HEK293 (cell line): ENCODE measurements at regions not wholly inside any gene's neighbourhood (a gene's known extent, or its start where the extent isn't known, plus 50 kb on each side); places are given as distances from the start of the nearest gene placed in this dataset.

Experiments
- ATF2 ChIP-seq: fragments of 450-650 bp; formaldehyde crosslinking; IDR thresholded peaks from 2 replicates; pipeline ENCODE4 v1.5.1; 2016; ENCODE audit warnings: missing biosample characterization, missing genetic modification characterization, low read depth
- GLIS2 ChIP-seq: fragments of 450-650 bp; formaldehyde crosslinking; IDR thresholded peaks from 2 replicates; pipeline ENCODE4 v1.5.1; 2016; ENCODE audit warnings: missing biosample characterization, missing genetic modification characterization
- YY1 ChIP-seq: fragments of 450-650 bp; formaldehyde crosslinking; IDR thresholded peaks from 2 replicates; pipeline ENCODE4 v1.5.1; 2018; ENCODE audit warnings: missing biosample characterization, missing genetic modification characterization
- ZBTB10 ChIP-seq: fragments of 450-650 bp; formaldehyde crosslinking; IDR thresholded peaks from 2 replicates; pipeline ENCODE4 v1.5.1; 2016; ENCODE audit warnings: missing biosample characterization, missing genetic modification characterization
- ZNF324 ChIP-seq: fragments of 450-650 bp; formaldehyde crosslinking; IDR thresholded peaks from 2 replicates; pipeline ENCODE4 v1.5.1; 2016; ENCODE audit warnings: missing biosample characterization, missing genetic modification characterization
- ZNF600 ChIP-seq: fragments of 450-650 bp; formaldehyde crosslinking; IDR thresholded peaks from 2 replicates; pipeline ENCODE4 v1.5.1; 2016; ENCODE audit warnings: missing biosample characterization, missing genetic modification characterization
- ZNF629 ChIP-seq: fragments of 450-650 bp; formaldehyde crosslinking; IDR thresholded peaks from 2 replicates; pipeline ENCODE4 v1.5.1; 2017; ENCODE audit warnings: missing biosample characterization, missing genetic modification characterization
- ZNF639 ChIP-seq: fragments of 450-650 bp; formaldehyde crosslinking; IDR thresholded peaks from 2 replicates; pipeline ENCODE4 v1.5.1; 2016; ENCODE audit warnings: missing biosample characterization, missing genetic modification characterization
- ZNF830 ChIP-seq: fragments of 450-650 bp; IDR thresholded peaks from 2 replicates; pipeline ENCODE4 v1.5.0; 2018; ENCODE audit warnings: missing biosample characterization, missing genetic modification characterization, low read depth, mild to moderate bottlenecking, moderate library complexity
- ZSCAN30 ChIP-seq: fragments of 450-650 bp; IDR thresholded peaks from 2 replicates; pipeline ENCODE4 v1.5.1; 2018; ENCODE audit warnings: missing biosample characterization, mild to moderate bottlenecking, missing genetic modification characterization, moderate library complexity
- TF ChIP-seq, protein P1 (sequence below): fragments of 450-650 bp; formaldehyde crosslinking; IDR thresholded peaks from 2 replicates; pipeline ENCODE4 v1.5.1; 2017; ENCODE audit warnings: missing biosample characterization, missing genetic modification characterization
- TF ChIP-seq, protein P2 (sequence below): fragments of 450-650 bp; formaldehyde crosslinking; IDR thresholded peaks from 2 replicates; pipeline ENCODE4 v1.5.1; 2016; ENCODE audit warnings: missing biosample characterization, missing genetic modification characterization

DNA sequence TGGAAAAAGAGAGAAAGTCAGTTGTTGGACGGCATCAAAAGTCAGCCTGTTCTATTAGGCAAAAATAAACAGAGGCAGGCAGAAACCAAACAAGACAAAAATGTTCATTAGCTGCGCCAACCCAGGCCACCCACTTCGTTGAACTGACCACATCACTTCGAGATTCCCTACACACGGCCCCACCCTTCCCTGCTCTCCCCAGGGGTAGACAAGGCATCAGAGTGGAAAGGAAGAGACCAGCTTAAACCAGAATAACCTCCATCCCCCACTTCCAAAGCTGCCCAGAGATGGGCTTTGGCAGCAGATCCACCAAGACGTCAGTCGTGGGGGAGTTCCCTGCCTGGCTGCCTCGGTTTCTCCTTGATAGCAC, 204.6 kb upstream of the TSHZ3 start:
- no peak for TF ChIP-seq ZNF600
- TF ChIP-seq ZNF639 (tag by site-specific recombination): no peak
- no peak for TF ChIP-seq ZSCAN30
- no peak for TF ChIP-seq ZNF324 (tag by site-specific recombination)
- no peak for TF ChIP-seq ZBTB10 (tag by site-specific recombination)
- TF ChIP-seq ATF2: no peak
- TF ChIP-seq, protein P1, sequence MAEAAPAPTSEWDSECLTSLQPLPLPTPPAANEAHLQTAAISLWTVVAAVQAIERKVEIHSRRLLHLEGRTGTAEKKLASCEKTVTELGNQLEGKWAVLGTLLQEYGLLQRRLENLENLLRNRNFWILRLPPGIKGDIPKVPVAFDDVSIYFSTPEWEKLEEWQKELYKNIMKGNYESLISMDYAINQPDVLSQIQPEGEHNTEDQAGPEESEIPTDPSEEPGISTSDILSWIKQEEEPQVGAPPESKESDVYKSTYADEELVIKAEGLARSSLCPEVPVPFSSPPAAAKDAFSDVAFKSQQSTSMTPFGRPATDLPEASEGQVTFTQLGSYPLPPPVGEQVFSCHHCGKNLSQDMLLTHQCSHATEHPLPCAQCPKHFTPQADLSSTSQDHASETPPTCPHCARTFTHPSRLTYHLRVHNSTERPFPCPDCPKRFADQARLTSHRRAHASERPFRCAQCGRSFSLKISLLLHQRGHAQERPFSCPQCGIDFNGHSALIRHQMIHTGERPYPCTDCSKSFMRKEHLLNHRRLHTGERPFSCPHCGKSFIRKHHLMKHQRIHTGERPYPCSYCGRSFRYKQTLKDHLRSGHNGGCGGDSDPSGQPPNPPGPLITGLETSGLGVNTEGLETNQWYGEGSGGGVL (tag by site-specific recombination): no peak
- TF ChIP-seq, protein P2, sequence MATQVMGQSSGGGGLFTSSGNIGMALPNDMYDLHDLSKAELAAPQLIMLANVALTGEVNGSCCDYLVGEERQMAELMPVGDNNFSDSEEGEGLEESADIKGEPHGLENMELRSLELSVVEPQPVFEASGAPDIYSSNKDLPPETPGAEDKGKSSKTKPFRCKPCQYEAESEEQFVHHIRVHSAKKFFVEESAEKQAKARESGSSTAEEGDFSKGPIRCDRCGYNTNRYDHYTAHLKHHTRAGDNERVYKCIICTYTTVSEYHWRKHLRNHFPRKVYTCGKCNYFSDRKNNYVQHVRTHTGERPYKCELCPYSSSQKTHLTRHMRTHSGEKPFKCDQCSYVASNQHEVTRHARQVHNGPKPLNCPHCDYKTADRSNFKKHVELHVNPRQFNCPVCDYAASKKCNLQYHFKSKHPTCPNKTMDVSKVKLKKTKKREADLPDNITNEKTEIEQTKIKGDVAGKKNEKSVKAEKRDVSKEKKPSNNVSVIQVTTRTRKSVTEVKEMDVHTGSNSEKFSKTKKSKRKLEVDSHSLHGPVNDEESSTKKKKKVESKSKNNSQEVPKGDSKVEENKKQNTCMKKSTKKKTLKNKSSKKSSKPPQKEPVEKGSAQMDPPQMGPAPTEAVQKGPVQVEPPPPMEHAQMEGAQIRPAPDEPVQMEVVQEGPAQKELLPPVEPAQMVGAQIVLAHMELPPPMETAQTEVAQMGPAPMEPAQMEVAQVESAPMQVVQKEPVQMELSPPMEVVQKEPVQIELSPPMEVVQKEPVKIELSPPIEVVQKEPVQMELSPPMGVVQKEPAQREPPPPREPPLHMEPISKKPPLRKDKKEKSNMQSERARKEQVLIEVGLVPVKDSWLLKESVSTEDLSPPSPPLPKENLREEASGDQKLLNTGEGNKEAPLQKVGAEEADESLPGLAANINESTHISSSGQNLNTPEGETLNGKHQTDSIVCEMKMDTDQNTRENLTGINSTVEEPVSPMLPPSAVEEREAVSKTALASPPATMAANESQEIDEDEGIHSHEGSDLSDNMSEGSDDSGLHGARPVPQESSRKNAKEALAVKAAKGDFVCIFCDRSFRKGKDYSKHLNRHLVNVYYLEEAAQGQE (tag by site-specific recombination): no peak
- no peak for TF ChIP-seq YY1
- no peak for TF ChIP-seq GLIS2 (tag by site-specific recombination)
- no peak for TF ChIP-seq ZNF629
- TF ChIP-seq ZNF830 (tag by site-specific recombination): no peak
